HUES64 (cell line): ENCODE measurements at regions not wholly inside any gene's neighbourhood (a gene's known extent, or its start where the extent isn't known, plus 50 kb on each side); places are given as distances from the start of the nearest gene placed in this dataset.
"Not testable (repeated sequence)": the region's sequence is repeated elsewhere in the genome, so short reads cannot be mapped to it uniquely, and the experiment has no call there.

Source experiments
- H3K27ac ChIP-seq: 2 replicates; pipeline ENCODE4 v1.7.0; 2013; ENCODE audit warnings: low read depth, low read length, inconsistent platforms
- H3K27me3 ChIP-seq: 2 replicates; pipeline ENCODE4 v1.6.1; 2013; ENCODE audit warnings: mild to moderate bottlenecking, low read length; ENCODE audit not compliant: insufficient read depth
- H3K36me3 ChIP-seq: 2 replicates; pipeline ENCODE4 v1.6.1; 2013; ENCODE audit warnings: mild to moderate bottlenecking, low read length; ENCODE audit not compliant: insufficient read depth
- H3K4me1 ChIP-seq: 2 replicates; pipeline ENCODE4 v1.6.1; 2013; ENCODE audit warnings: mild to moderate bottlenecking, low read length, moderate library complexity; ENCODE audit not compliant: insufficient read depth
- H3K4me3 ChIP-seq: 2 replicates; pipeline ENCODE4 v1.5.1; 2013; ENCODE audit warnings: mild to moderate bottlenecking, low read length, moderate library complexity
- H3K9ac ChIP-seq: 2 replicates; pipeline ENCODE4 v1.6.1; 2013; ENCODE audit warnings: mild to moderate bottlenecking, low read depth, low read length
- H3K9me3 ChIP-seq: 2 replicates; pipeline ENCODE4 v1.6.1; 2013; ENCODE audit warnings: low read depth, low read length; ENCODE audit not compliant: insufficient read depth
- WGBS: fragments of 150-250, 120-280 bp; methylation state at CpG from one replicate; pipeline ENCODE4 v1.1.7; 2013; ENCODE audit warnings: missing lambda C conversion rate; 5-methylcytosine and 5-hydroxymethylcytosine counted together

DNA sequence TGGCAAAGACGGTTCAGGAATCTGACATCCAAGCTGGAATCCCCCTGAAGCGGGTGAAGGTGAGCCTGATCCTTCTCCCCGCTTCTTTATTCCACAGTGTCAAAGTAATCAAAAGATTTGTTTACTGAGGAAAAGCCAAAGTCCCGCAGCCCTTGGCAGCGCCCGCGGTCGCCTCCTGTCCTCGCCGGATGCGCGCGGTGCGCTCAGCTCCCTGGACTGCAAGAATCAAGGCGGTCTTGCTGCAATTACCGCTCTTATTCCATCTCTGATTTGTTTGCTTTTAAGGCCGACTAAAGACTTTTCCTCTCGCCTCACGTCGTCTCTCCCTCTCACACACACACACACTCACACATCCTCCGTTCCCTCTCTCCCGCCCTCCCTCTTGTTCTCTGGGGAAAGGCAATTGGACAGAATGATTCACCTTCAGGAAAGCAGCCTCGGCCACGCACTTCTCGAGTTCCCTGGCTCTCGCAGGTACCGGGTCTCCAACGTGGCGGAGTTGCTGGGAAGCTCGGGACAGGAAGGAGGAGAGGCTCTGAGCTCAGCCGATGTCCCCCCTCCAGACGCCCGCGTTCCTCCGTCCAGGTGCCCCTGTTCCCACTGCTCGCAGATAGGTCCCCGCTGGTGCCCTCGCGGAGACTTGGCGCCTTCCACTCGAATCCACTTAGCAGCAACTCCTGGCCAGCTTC is 68.6 kb upstream of the USP15 start:
- no peak overlapping the region for H3K9ac ChIP-seq
- 2% methylated on average over 41 of the region's 41 CpGs for WGBS
- peak overlapping the region; percentile 62 for H3K4me3 ChIP-seq

DNA sequence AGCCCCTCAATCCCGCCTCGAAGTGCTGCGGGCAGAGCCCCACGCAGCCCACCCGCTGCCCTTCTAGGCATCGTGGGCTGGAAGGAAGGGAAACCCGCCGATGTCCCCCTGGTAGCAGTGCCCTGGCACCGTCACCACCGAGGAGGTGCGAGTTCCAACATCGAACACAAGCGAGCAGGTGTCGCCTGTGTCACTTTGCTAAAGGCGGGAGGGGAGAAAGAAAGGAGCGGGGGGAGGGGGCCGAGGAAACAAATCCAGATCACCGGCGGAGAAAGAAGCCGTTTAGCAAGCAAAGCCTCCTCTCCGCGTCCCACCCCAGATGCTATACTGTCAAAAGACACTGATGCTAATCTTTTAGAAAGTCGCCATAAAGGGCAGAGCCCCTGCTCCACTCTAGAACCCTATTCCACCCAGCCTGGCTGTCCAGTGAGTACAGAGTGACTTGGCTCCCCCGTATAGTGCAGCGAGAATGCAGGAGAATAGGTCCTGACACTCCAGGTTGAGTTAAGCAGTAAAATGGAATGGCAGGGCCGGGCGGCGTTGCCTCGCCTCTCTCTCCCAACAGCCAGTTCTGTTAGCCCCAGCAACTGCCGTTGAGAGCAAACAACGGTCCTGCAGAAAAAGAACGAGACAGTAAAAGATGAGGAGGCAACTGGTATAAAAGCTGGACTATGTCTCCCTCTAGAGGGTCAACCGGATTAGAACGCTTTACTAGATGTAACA is 67.9 kb upstream of the USP15 start:
- Histone ChIP-seq H3K9me3 (0 out of 2 replicates have a peak, but pooled peaks cover under 1% of the 10 kb centered on the region), H3K9ac (no peak overlapping the region), H3K4me3 (peak overlapping the region; percentile 62), H3K27ac (no peak overlapping the region), H3K27me3 (peaks cover 45% of the 10 kb centered on the region), H3K36me3 (no peaks in the 10 kb centered on the region), H3K4me1 (peaks cover 13% of the 10 kb centered on the region; the same call in 1 of the 2 replicates)
- WGBS = 2% methylated on average over 34 of the region's 34 CpGs

More for the DNA sequence above, 68.6 kb upstream of the USP15 start:
- Histone ChIP-seq H3K27me3 (peaks cover 45% of the 10 kb centered on the region), H3K27ac (no peak overlapping the region), H3K4me1 (peaks cover 13% of the 10 kb centered on the region; the same call in 1 of the 2 replicates), H3K9me3 (no peaks in the 10 kb centered on the region), H3K36me3 (no peaks in the 10 kb centered on the region)

DNA sequence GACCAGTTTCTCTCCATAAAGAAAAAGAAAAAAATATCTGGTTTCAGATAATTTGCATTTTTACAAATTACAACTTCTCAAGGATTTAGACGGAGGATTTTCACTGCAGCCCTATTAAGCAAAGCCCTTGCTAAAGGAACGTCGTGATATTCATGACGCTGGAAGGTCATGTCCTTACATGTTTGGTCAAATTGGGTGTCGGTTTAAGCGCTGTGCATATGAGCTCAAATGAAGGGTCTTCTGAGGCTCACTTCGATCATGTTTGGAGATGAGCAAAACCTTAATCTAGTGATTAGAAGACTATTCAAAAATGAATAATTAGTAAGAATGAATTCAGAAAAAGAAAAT is 67.3 kb upstream of the USP15 start:
- peaks cover 45% of the 10 kb centered on the region for H3K27me3 ChIP-seq
- H3K27ac ChIP-seq = no peak overlapping the region
- 0 out of 2 replicates have a peak, but pooled peaks cover 4% of the 10 kb centered on the region for H3K9me3 ChIP-seq
- no peaks in the 10 kb centered on the region for H3K36me3 ChIP-seq
- peaks cover 13% of the 10 kb centered on the region; the same call in 1 of the 2 replicates for H3K4me1 ChIP-seq
- 35% methylated on average over 7 of the region's 7 CpGs for whole genome bisulfite sequencing
- no peak overlapping the region for H3K9ac ChIP-seq
- H3K4me3 ChIP-seq = no peak overlapping the region

DNA sequence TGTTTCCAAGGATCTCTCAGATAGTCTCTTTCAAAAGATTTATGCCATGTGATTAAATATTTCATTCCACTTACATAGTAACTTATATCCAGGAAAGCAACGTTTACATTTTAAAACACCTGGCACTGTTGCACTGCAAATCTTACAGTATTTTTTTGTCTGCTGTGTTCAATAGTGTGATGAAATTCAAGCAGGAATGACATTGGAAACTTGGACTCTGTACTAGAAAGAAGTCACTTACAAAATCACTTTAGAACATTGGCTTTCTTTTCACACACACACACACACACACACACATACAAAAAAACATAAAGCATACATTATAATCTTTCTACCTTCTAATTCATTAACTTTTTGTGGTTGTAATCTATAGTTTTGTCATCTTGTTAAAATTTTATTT is 66.2 kb upstream of the USP15 start:
- H3K27ac ChIP-seq = no peak overlapping the region
- H3K9ac ChIP-seq = no peak overlapping the region
- 67% methylated on average over 1 of the region's 1 CpG for WGBS
- H3K4me3 ChIP-seq = no peak overlapping the region
- no peaks in the 10 kb centered on the region for H3K36me3 ChIP-seq
- peaks cover 36% of the 10 kb centered on the region for H3K27me3 ChIP-seq
- H3K4me1 ChIP-seq = peaks cover 11% of the 10 kb centered on the region; the same call in 1 of the 2 replicates
- H3K9me3 ChIP-seq = peaks cover 4% of the 10 kb centered on the region; the same call in 1 of the 2 replicates

DNA sequence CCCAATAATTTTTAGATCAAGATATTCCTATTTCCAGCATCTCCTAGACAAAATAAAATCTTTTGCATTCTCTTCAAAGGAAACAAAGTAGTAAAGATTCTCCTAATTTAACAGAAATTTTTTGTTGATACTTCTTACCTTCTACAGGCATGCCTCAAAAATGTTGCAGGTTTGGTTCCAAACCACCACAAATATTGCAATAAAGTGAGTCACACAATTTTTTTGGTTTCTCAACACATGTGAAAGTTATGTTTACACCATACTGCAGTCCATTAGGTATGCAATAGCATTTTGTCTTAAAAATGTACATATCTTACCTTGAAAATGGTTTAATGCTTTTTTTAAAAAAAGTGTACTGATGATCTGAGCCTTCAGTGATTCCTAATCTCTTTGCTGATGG is 65.6 kb upstream of the USP15 start:
- Histone ChIP-seq H3K4me1 (peaks cover 6% of the 10 kb centered on the region; the same call in 1 of the 2 replicates), H3K4me3 (no peak overlapping the region), H3K9ac (no peak overlapping the region), H3K9me3 (peaks cover 4% of the 10 kb centered on the region; the same call in 1 of the 2 replicates), H3K27me3 (peaks cover 30% of the 10 kb centered on the region), H3K27ac (no peak overlapping the region), H3K36me3 (no peaks in the 10 kb centered on the region)

DNA sequence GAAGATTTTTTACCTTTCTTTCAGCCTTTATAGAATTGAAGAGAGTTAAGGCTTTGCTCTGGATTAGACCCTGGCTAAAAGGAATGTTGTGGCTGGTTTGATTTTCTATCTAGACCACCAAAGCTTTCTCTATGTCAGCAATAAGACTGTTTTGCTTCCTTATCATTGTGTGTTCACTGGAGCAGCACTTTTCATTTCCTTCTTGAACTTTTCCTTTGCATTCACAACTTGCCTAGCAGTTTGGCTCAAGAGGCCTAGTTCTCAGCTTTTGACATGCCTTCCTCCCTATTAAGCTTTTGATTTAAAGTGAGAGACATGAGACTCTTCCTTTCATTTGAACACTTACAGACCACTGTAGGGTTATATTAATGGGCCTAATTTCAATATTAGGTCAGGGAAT is 64.1 kb upstream of the USP15 start:
- no peaks in the 10 kb centered on the region for H3K4me1 ChIP-seq
- no peaks in the 10 kb centered on the region for H3K36me3 ChIP-seq
- no peak overlapping the region for H3K27ac ChIP-seq
- H3K9ac ChIP-seq = no peak overlapping the region
- H3K9me3 ChIP-seq = peaks cover 4% of the 10 kb centered on the region; the same call in 1 of the 2 replicates
- H3K27me3 ChIP-seq = peaks cover 15% of the 10 kb centered on the region
- H3K4me3 ChIP-seq = no peak overlapping the region

DNA sequence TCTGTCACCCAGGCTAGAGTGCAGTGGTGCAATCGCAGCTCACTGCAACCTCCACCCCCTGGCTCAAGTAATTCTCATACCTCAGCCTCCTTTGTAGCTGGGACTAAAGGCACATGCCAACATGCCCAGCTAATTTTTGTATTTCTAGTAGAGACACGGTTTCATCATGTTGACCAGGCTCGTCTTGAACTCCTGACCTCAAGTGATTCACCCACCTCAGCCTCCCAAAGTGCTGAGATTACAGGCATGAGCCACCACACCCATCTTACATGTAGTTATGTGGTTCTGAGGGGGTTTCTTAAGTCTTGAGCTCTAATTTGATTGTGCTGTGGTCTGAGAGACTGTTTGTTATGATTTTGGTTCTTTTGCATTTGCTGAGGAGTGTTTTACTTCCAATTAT is 57.3 kb upstream of the USP15 start:
- not testable (repeated sequence) for H3K9me3 ChIP-seq, H3K4me1 ChIP-seq, H3K27me3 ChIP-seq, H3K4me3 ChIP-seq, H3K27ac ChIP-seq, H3K36me3 ChIP-seq, H3K9ac ChIP-seq
- 100% methylated on average over 3 of the region's 3 CpGs for WGBS

DNA sequence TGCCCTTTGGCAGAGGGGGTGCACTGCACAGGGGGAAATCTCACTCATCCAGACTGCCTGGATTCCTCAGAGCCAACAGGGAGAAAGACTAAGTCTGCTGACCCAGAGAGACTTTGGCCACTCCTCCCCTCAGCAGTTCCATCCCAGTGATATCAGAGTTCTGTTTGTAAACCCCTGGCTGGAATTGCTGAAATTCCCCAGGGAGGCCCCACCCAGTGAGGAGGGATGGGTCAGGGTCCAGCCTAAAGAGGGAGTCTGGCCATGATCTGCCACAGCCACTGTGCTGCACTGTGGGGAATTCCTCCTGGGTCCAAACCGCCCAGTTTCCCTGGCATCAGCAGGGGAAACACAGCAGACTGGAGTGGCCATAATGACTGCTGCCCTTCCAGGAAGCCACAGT is 54.9 kb upstream of the USP15 start:
- Histone ChIP-seq H3K9ac (no peak overlapping the region), H3K4me3 (no peak overlapping the region), H3K9me3 (0 out of 2 replicates have a peak, but pooled peaks cover 2% of the 10 kb centered on the region), H3K27me3 (no peaks in the 10 kb centered on the region), H3K27ac (no peak overlapping the region), H3K36me3 (no peaks in the 10 kb centered on the region), H3K4me1 (no peaks in the 10 kb centered on the region)
- WGBS = 90% methylated on average over 1 of the region's 1 CpG

DNA sequence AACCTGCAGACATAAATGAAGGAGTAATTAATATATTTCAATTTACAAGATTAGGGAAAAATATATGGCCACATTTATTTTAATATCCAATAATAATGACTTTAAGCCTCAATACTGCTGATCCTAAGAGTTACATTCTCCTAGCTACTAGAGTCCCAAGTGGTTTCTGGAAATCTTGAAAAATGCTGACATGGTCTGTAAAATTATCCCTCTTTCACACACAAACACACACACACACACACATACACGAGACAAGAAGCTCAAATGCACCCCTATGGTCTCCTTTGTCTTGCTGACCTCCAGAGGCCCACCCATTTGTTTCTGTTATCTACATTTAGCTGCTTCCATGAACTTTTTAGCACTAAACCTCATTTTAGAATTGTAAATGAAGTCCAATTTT is 53.0 kb upstream of the USP15 start:
- Histone ChIP-seq H3K9ac (no peak overlapping the region), H3K4me3 (no peak overlapping the region), H3K27ac (no peak overlapping the region), H3K4me1 (no peaks in the 10 kb centered on the region), H3K27me3 (no peaks in the 10 kb centered on the region), H3K9me3 (0 out of 2 replicates have a peak, but pooled peaks cover 2% of the 10 kb centered on the region), H3K36me3 (no peaks in the 10 kb centered on the region)
- 74% methylated on average over 1 of the region's 1 CpG for WGBS
